Mammary epithelial cell (primary cell): ENCODE measurements at regions not wholly inside any gene's neighbourhood (a gene's known extent, or its start where the extent isn't known, plus 50 kb on each side); places are given as distances from the start of the nearest gene placed in this dataset.
"Not testable (repeated sequence)": the region's sequence is repeated elsewhere in the genome, so short reads cannot be mapped to it uniquely, and the experiment has no call there.

ENCODE experiments used
- CTCF ChIP-seq, 2 donors: IDR thresholded peaks in 1 of 2; conservative IDR thresholded peaks in 1 of 2; 2 replicates each; pipeline ENCODE4 v1.5.1; 2011 to 2012; ENCODE audit warnings: inconsistent platforms in 2 of 2, low read length in 2 of 2, mild to moderate bottlenecking in 2 of 2, control low read depth in 1 of 2, low read depth in 1 of 2; ENCODE audit not compliant: insufficient read depth in 1 of 2; ENCODE audit errors: extremely low read depth in 1 of 2
- EZH2 ChIP-seq: IDR thresholded peaks from 2 replicates; pipeline ENCODE4 v1.6.1; 2012; ENCODE audit warnings: low read length, inconsistent platforms, borderline replicate concordance

GRCh38 chr4:4047202-4047601 is 179.5 kb downstream of the OTOP1 start:
- TF ChIP-seq CTCF (conservative IDR thresholded peaks at IDR 0.05 in 1 of 2, IDR thresholded peaks at IDR 0.05 in 1 of 2; ENCODE audit: extremely low read depth in 1 of 2, insufficient read depth in 1 of 2, low read depth in 1 of 2, low read length in 2 of 2); EZH2: not testable (repeated sequence)
